WTC11 (cell line): ENCODE measurements at regions not wholly inside any gene's neighbourhood (a gene's known extent, or its start where the extent isn't known, plus 50 kb on each side); places are given as distances from the start of the nearest gene placed in this dataset.

Source experiments
- ATAC-seq: fragments of 200-7000 bp; cut with Tn5 transposase; 2 replicates; pipeline ENCODE4 v1.10.0; 2021; ENCODE audit warnings: mild to moderate bottlenecking, moderate library complexity
- CTCF ChIA-PET: fragments of 300-600 bp; sonication (Branson Sonifier 250); formaldehyde crosslinking; loops from one replicate; lab custom pipeline; 2021; ENCODE audit warnings: antibody characterized with exemption; lab: Charles Lee
- POLR2A ChIA-PET: fragments of 350-600 bp; sonication (Branson Sonifier 250); formaldehyde crosslinking; loops from one replicate; lab custom pipeline; 2021; ENCODE audit warnings: antibody characterized with exemption; lab: Charles Lee
- DNase-seq: peaks from one replicate; pipeline ENCODE4 v3.0.0; 2021; ENCODE audit warnings: low spot score
- H3K27ac Mint-ChIP-seq: 2 replicates; pipeline ENCODE4 v1.8.0; 2021; ENCODE audit warnings: mixed read lengths
- H3K27me3 Mint-ChIP-seq: 2 replicates; pipeline ENCODE4 v1.8.0; 2021; ENCODE audit warnings: low read depth, mild to moderate bottlenecking, moderate library complexity, mixed read lengths
- H3K36me3 Mint-ChIP-seq: 2 replicates; pipeline ENCODE4 v1.8.0; 2021; ENCODE audit warnings: mixed read lengths
- H3K4me1 Mint-ChIP-seq: 2 replicates; pipeline ENCODE4 v1.8.0; 2022; ENCODE audit warnings: mixed read lengths
- H3K4me3 Mint-ChIP-seq: 2 replicates; pipeline ENCODE4 v1.8.0; 2021; ENCODE audit warnings: mild to moderate bottlenecking, moderate library complexity, mixed read lengths
- H3K9me3 Mint-ChIP-seq: 2 replicates; pipeline ENCODE4 v1.8.0; 2021; ENCODE audit warnings: mixed read lengths
- AFF4 ChIP-seq: sonication (generic); formaldehyde crosslinking; IDR thresholded peaks from 2 replicates; pipeline ENCODE4 v1.8.1; 2023; ENCODE audit warnings: mild to moderate bottlenecking, missing genetic modification reagents, borderline replicate concordance
- ATF1 ChIP-seq: sonication (generic); formaldehyde crosslinking; IDR thresholded peaks from 2 replicates; pipeline ENCODE4 v1.8.1; 2023; ENCODE audit warnings: mild to moderate bottlenecking, moderate library complexity, missing genetic modification reagents
- E2F4 ChIP-seq: sonication (generic); formaldehyde crosslinking; IDR thresholded peaks from 2 replicates; pipeline ENCODE4 v1.8.1; 2022; ENCODE audit warnings: low read depth, mild to moderate bottlenecking, moderate library complexity, missing genetic modification reagents, borderline replicate concordance
- GTF2I ChIP-seq: fragments of 250-450 bp; sonication (Bioruptor Pico); conservative IDR thresholded peaks from 2 replicates; pipeline ENCODE4 v1.4.0; 2021; ENCODE audit warnings: mild to moderate bottlenecking
- IRF2 ChIP-seq: sonication (generic); formaldehyde crosslinking; IDR thresholded peaks from 2 replicates; pipeline ENCODE4 v1.8.0; 2022; ENCODE audit warnings: low read depth, missing genetic modification reagents, borderline replicate concordance
- KAT7 ChIP-seq: sonication (generic); formaldehyde crosslinking; IDR thresholded peaks from 2 replicates; pipeline ENCODE4 v1.8.1; 2023; ENCODE audit warnings: missing genetic modification reagents, mild to moderate bottlenecking, borderline replicate concordance
- PREB ChIP-seq: sonication (generic); formaldehyde crosslinking; IDR thresholded peaks from 2 replicates; pipeline ENCODE4 v1.8.1; 2022; ENCODE audit warnings: mild to moderate bottlenecking, missing genetic modification reagents, moderate library complexity, borderline replicate concordance
- RELA ChIP-seq: sonication (generic); formaldehyde crosslinking; IDR thresholded peaks from 2 replicates; pipeline ENCODE4 v1.8.1; 2022; ENCODE audit warnings: missing genetic modification reagents, mild to moderate bottlenecking, borderline replicate concordance
- TP53 ChIP-seq: sonication (generic); formaldehyde crosslinking; IDR thresholded peaks from 2 replicates; pipeline ENCODE4 v1.8.1; 2023; ENCODE audit warnings: mild to moderate bottlenecking, missing genetic modification reagents
- ZNF219 ChIP-seq: sonication (generic); formaldehyde crosslinking; IDR thresholded peaks from 2 replicates; pipeline ENCODE4 v1.8.0; 2023; ENCODE audit warnings: missing genetic modification reagents, mild to moderate bottlenecking, borderline replicate concordance
- ZNF416 ChIP-seq: fragments of 250-450 bp; sonication (Bioruptor Pico); IDR thresholded peaks from 2 replicates; pipeline ENCODE4 v1.9.0; 2021; ENCODE audit warnings: mild to moderate bottlenecking, inconsistent platforms
- ZNF671 ChIP-seq: fragments of 250-450 bp; sonication (Bioruptor Pico); IDR thresholded peaks from 2 replicates; pipeline ENCODE4 v1.8.0; 2021; ENCODE audit warnings: mild to moderate bottlenecking
- TF ChIP-seq, protein P1 (sequence below): fragments of 250-450 bp; sonication (Bioruptor Pico); IDR thresholded peaks from 2 replicates; pipeline ENCODE4 v1.9.0; 2021; ENCODE audit warnings: mild to moderate bottlenecking

- TF ChIP-seq, protein P1, sequence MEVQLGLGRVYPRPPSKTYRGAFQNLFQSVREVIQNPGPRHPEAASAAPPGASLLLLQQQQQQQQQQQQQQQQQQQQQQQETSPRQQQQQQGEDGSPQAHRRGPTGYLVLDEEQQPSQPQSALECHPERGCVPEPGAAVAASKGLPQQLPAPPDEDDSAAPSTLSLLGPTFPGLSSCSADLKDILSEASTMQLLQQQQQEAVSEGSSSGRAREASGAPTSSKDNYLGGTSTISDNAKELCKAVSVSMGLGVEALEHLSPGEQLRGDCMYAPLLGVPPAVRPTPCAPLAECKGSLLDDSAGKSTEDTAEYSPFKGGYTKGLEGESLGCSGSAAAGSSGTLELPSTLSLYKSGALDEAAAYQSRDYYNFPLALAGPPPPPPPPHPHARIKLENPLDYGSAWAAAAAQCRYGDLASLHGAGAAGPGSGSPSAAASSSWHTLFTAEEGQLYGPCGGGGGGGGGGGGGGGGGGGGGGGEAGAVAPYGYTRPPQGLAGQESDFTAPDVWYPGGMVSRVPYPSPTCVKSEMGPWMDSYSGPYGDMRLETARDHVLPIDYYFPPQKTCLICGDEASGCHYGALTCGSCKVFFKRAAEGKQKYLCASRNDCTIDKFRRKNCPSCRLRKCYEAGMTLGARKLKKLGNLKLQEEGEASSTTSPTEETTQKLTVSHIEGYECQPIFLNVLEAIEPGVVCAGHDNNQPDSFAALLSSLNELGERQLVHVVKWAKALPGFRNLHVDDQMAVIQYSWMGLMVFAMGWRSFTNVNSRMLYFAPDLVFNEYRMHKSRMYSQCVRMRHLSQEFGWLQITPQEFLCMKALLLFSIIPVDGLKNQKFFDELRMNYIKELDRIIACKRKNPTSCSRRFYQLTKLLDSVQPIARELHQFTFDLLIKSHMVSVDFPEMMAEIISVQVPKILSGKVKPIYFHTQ (CRISPR knock-in tag): no peak
- TF ChIP-seq KAT7: no peak
- no peak for TF ChIP-seq E2F4 (CRISPR knock-in tag)
- no peak for TF ChIP-seq TP53 (CRISPR knock-in tag)
- TF ChIP-seq AFF4 (CRISPR knock-in tag): no peak
Observed at GRCh38 chr2:41703123-41703522, 344.7 kb upstream of the PKDCC start (continued).

DNA sequence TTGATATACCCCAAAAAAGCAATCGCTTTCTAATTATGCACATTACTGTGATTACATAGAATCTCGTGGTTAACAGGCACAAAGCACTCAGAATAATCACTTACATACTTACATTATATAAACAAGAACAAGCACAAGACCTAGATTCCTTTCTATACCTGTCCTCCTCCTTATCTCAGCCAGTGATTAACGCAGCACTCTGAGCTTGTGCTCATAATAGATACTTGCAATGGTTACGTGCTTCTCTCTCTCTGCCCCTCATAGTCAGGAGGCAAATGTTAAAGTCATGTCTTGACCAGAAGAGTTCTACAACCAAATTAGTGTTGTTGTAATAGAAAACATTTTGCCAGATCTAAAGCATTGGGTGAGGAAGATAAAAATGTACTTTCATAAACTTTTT is 342.2 kb upstream of the PKDCC start:
- peaks cover 6% of the 10 kb centered on the region for H3K4me1 Mint-ChIP-seq
- TF ChIP-seq ZNF671 (CRISPR knock-in tag) (no peak), ZNF416 (CRISPR knock-in tag) (no peak)
- TF ChIP-seq, protein P1 (CRISPR knock-in tag): no peak
- H3K27me3 Mint-ChIP-seq: no peaks in the 10 kb centered on the region
- ATAC-seq (no peak), DNase-seq (no peak)
- no peaks in the 10 kb centered on the region for H3K36me3 Mint-ChIP-seq
- no peak overlapping the region for H3K27ac Mint-ChIP-seq
- H3K9me3 Mint-ChIP-seq: no peaks in the 10 kb centered on the region
- H3K4me3 Mint-ChIP-seq: no peak overlapping the region
- ChIA-PET POLR2A (no interaction called here), CTCF (no interaction called here)

- no peak overlapping the region for H3K4me3 Mint-ChIP-seq
- POLR2A ChIA-PET: no interaction called here
- no peaks in the 10 kb centered on the region for H3K27me3 Mint-ChIP-seq
- no peak overlapping the region for H3K27ac Mint-ChIP-seq
- peaks cover 6% of the 10 kb centered on the region for H3K4me1 Mint-ChIP-seq
- H3K9me3 Mint-ChIP-seq: no peaks in the 10 kb centered on the region
- H3K36me3 Mint-ChIP-seq: no peaks in the 10 kb centered on the region
- ATAC-seq (no peak), DNase-seq (no peak)
- CTCF ChIA-PET: no interaction called here
- TF ChIP-seq PREB (CRISPR knock-in tag) (no peak), AFF4 (CRISPR knock-in tag) (no peak), IRF2 (CRISPR knock-in tag) (no peak), ATF1 (CRISPR knock-in tag) (no peak), ZNF219 (CRISPR knock-in tag) (no peak), GTF2I (CRISPR knock-in tag) (no peak), RELA (CRISPR knock-in tag) (no peak)
- TF ChIP-seq, protein P1 (CRISPR knock-in tag): no peak
Observed at GRCh38 chr2:41706286-41706685, 341.5 kb upstream of the PKDCC start.
